PC-9 (cell line): ENCODE measurements at regions not wholly inside any gene's neighbourhood (a gene's known extent, or its start where the extent isn't known, plus 50 kb on each side); places are given as distances from the start of the nearest gene placed in this dataset.

ENCODE experiments used
- CTCF ChIP-seq: fragments of 200-600 bp; sonication (generic); conservative IDR thresholded peaks from 2 replicates; pipeline ENCODE4 v1.6.1; 2017; ENCODE audit warnings: mixed run types, antibody characterized with exemption, mild to moderate bottlenecking, moderate library complexity
- EZH2 ChIP-seq: fragments of 200-600 bp; sonication (generic); IDR thresholded peaks from 2 replicates; pipeline ENCODE4 v1.8.0; 2017; ENCODE audit warnings: antibody characterized with exemption, low read depth

- no peak for TF ChIP-seq CTCF
- TF ChIP-seq EZH2, result no peak
Observed at GRCh38 chr4:53959343-53960120, 104.9 kb downstream of the CHIC2 start.
